ENCODE measurements at regions not wholly inside any gene's neighbourhood (a gene's known extent, or its start where the extent isn't known, plus 50 kb on each side); places are given as distances from the start of the nearest gene placed in this dataset.

DNA sequence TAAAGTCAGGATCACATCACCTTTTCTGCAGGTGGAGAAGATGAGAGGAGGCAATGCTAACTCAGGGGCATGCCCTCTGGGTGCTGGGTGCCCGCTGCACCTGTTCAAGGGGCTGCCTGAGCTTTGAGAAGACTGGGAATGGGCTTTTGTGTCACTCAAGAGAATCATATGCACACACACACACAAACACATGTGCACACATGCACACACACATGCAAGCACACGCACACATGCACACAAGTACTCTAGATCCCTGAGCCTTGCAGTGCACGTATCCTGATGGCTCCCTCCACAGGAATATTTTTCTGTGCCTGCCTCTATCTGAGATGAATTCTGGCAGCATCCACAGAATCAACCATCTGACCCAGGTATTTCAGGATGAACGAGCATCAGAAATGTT, 110.0 kb upstream of the TEX51 start:
- DNase-seq (ENCODE audit: low spot score), result no peak
- Histone ChIP-seq H3K36me3 (no peaks in the 10 kb centered on the region), H3K9me3 (no peaks in the 10 kb centered on the region), H3K4me3 (no peak overlapping the region), H3K4me1 (replicated peaks) (no peaks in the 10 kb centered on the region), H3K27me3 (replicated peaks; ENCODE audit: insufficient read depth) (no peaks in the 10 kb centered on the region), H3K27ac (no peak overlapping the region)
- TF ChIP-seq, protein P1, sequence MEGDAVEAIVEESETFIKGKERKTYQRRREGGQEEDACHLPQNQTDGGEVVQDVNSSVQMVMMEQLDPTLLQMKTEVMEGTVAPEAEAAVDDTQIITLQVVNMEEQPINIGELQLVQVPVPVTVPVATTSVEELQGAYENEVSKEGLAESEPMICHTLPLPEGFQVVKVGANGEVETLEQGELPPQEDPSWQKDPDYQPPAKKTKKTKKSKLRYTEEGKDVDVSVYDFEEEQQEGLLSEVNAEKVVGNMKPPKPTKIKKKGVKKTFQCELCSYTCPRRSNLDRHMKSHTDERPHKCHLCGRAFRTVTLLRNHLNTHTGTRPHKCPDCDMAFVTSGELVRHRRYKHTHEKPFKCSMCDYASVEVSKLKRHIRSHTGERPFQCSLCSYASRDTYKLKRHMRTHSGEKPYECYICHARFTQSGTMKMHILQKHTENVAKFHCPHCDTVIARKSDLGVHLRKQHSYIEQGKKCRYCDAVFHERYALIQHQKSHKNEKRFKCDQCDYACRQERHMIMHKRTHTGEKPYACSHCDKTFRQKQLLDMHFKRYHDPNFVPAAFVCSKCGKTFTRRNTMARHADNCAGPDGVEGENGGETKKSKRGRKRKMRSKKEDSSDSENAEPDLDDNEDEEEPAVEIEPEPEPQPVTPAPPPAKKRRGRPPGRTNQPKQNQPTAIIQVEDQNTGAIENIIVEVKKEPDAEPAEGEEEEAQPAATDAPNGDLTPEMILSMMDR (IDR thresholded peaks at IDR 0.05), result no peak
- no peak for TF ChIP-seq POLR2AphosphoS5 (IDR thresholded peaks at IDR 0.05)
- no peak for TF ChIP-seq POLR2A (IDR thresholded peaks at IDR 0.05)
- 83% methylated on average over 4 of the region's 4 CpGs for WGBS
- intact Hi-C loops (cut with DNase I), result no loop called here

DNA sequence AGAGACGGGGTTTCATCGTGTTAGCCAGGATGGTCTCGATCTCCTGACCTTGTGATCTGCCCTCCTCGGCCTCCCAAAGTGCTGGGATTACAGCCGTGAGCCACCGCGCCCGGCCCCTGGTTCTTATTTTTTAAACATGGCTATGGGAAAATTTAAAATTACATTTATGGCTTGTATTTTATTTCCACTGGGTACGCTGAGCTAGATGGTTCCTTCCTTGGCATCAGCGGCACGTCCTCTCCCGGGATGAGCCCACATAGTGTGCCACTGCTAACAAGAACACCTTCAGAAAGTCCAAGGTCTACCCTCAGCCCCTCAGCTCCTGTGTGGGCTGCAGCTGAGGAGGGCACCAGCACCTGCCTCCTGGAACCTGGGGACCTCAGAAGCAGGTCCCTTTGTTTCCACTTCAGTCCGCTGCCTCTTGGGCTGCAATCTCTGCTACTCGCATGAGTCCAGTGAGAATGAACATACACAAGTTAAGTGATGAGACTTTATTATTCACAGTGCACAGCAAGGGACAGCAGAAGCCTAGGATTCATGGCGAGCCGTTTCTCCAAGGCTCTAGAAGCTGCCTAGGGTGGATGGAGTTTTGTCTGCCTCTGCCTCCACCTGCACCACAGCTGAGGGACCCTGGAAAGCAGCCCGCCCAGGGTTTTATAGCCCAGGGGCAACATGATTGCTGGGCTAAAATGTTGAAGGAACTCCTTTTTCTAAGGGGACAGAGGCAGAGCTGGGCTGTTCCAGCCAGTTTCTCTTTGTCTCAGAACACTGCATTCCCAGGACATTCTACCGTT, 107.5 kb upstream of the TEX51 start:
- Histone ChIP-seq H3K4me3 (no peak overlapping the region), H3K27me3 (replicated peaks; ENCODE audit: insufficient read depth) (no peaks in the 10 kb centered on the region), H3K36me3 (no peaks in the 10 kb centered on the region), H3K27ac (no peak overlapping the region), H3K9me3 (no peaks in the 10 kb centered on the region), H3K4me1 (replicated peaks) (no peaks in the 10 kb centered on the region)
- WGBS, result 91% methylated on average over 18 of the region's 18 CpGs
- intact Hi-C loops (cut with DNase I), result no loop called here
- TF ChIP-seq POLR2A (IDR thresholded peaks at IDR 0.05) (no peak), POLR2AphosphoS5 (IDR thresholded peaks at IDR 0.05) (no peak)
- TF ChIP-seq, protein P1 (IDR thresholded peaks at IDR 0.05), result no peak
- DNase-seq (ENCODE audit: low spot score), result no peak

DNA sequence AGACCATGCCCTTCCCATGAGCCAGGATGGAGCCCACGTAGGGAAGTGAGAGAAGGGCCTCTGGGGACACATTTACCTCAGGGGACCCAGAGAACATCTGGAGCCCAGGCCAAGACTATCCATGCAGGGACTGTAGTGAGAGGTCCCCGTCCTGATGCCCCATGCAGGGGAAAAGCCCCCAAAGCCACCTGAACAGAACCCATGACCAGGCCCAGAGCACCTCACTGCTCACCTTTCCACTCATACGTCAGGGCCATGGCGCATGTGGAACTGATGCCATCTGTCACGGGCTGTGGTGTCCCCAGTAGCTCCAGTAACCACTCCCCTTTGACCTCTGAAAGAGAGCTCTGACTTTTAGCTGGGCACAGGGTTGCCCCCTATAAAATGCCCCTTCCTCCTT, 106.5 kb upstream of the TEX51 start:
- DNase-seq (ENCODE audit: low spot score), result no peak
- H3K4me3 ChIP-seq, result no peak overlapping the region
- H3K27ac ChIP-seq, result no peak overlapping the region
- H3K9me3 ChIP-seq, result no peaks in the 10 kb centered on the region
- intact Hi-C loops (cut with DNase I), result no loop called here
- TF ChIP-seq POLR2A (IDR thresholded peaks at IDR 0.05) (no peak), POLR2AphosphoS5 (IDR thresholded peaks at IDR 0.05) (no peak)
- TF ChIP-seq, protein P1 (IDR thresholded peaks at IDR 0.05), result no peak
- no peaks in the 10 kb centered on the region for H3K27me3 ChIP-seq (replicated peaks; ENCODE audit: insufficient read depth)
- WGBS, result 90% methylated on average over 5 of the region's 5 CpGs
- H3K36me3 ChIP-seq, result no peaks in the 10 kb centered on the region
- no peaks in the 10 kb centered on the region for H3K4me1 ChIP-seq (replicated peaks)

DNA sequence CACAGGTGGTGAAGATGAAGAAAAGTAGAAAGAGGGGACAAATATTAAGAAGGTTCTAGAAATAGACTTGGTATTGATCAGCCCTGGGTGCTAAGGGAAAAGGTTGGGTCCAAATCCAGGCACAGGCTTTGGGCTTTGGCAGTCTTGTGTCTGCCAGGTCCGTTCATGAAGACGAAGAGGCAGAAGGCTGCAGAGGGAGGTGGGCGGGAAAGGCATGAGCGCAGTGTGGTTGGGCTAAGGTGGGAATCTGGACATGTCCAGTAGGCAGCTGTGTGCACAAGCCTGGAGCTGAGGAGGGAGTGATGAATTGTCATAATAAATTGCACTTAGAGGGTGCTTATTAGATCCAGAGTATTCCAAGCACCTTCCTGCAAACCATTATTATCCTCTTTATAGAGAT, 105.7 kb upstream of the TEX51 start:
- intact Hi-C loops (cut with DNase I), result no loop called here
- no peak for DNase-seq (ENCODE audit: low spot score)
- TF ChIP-seq POLR2A (IDR thresholded peaks at IDR 0.05) (no peak), POLR2AphosphoS5 (IDR thresholded peaks at IDR 0.05) (no peak)
- TF ChIP-seq, protein P1 (IDR thresholded peaks at IDR 0.05), result no peak

More for the DNA sequence above, 105.7 kb upstream of the TEX51 start:
- Histone ChIP-seq H3K27ac (no peak overlapping the region), H3K36me3 (no peaks in the 10 kb centered on the region), H3K4me1 (replicated peaks) (no peaks in the 10 kb centered on the region), H3K4me3 (no peak overlapping the region), H3K27me3 (replicated peaks; ENCODE audit: insufficient read depth) (no peaks in the 10 kb centered on the region), H3K9me3 (no peaks in the 10 kb centered on the region)
- WGBS, result 86% methylated on average over 4 of the region's 4 CpGs

All from prostate gland (tissue), 2 donors.